Testis (tissue), 2 donors: ENCODE measurements at regions not wholly inside any gene's neighbourhood (a gene's known extent, or its start where the extent isn't known, plus 50 kb on each side); places are given as distances from the start of the nearest gene placed in this dataset.

Experiments used
- DNase-seq: peaks from one replicate; pipeline ENCODE4 v3.0.0-alpha.2; 2019
- H3K27ac ChIP-seq, 2 donors: fragments of 200-600 bp; sonication (generic); one replicate each; pipeline ENCODE4 v1.5.1; 2019
- H3K27me3 ChIP-seq: fragments of 200-600 bp; sonication (generic); one replicate; pipeline ENCODE4 v1.5.1; 2019
- H3K36me3 ChIP-seq: fragments of 200-600 bp; sonication (generic); one replicate; pipeline ENCODE4 v1.5.1; 2017; ENCODE audit warnings: low read depth; ENCODE audit errors: missing control alignments
- H3K4me1 ChIP-seq: fragments of 200-600 bp; sonication (generic); one replicate; pipeline ENCODE4 v1.5.1; 2019
- H3K4me3 ChIP-seq, 2 donors: fragments of 200-600 bp; sonication (generic); one replicate each; pipeline ENCODE4 v1.5.1; 2017 to 2019
- H3K9me3 ChIP-seq: fragments of 200-600 bp; sonication (generic); one replicate; pipeline ENCODE4 v1.5.1; 2017
- CTCF ChIP-seq, 3 experiments: fragments of 450-650 bp in 2 of 3; fragments of 200-600 bp in 1 of 3; sonication (generic) in 1 of 3; IDR thresholded peaks; one replicate each; pipeline ENCODE4 v1.5.1; 2016 to 2019; ENCODE audit warnings: antibody characterized with exemption in 3 of 3, mild to moderate bottlenecking in 2 of 3, moderate library complexity in 1 of 3
- POLR2A ChIP-seq: fragments of 450-650 bp; IDR thresholded peaks from one replicate; pipeline ENCODE4 v1.6.1; 2017; ENCODE audit warnings: antibody characterized with exemption, mild to moderate bottlenecking, moderate library complexity
- WGBS, 2 donors: methylation state at CpG; one replicate each; pipeline ENCODE4 v1.1.5; 2018; 5-methylcytosine and 5-hydroxymethylcytosine counted together
- intact Hi-C: fragments of 100-400 bp; cut with DNase I; formaldehyde crosslinking; loops from one replicate; pipeline ENCODE4 v1.15.1; 2023; ENCODE audit warnings: low total_unique reads

GRCh38 chr2:37858725-37859267 lies 66.3 kb upstream of the RMDN2 start:
- no peak overlapping the region for H3K27ac ChIP-seq
- no peaks in the 10 kb centered on the region for H3K27me3 ChIP-seq
- DNase-seq, result no peak
- H3K4me3 ChIP-seq, result no peak overlapping the region
- TF ChIP-seq POLR2A, result no peak
- TF ChIP-seq CTCF (IDR thresholded peaks at IDR 0.05), result no peak
- no peaks in the 10 kb centered on the region for H3K9me3 ChIP-seq
- 79 to 94% methylated on average over 3 to 5 of the region's 5 CpGs for WGBS, 2 donors
- intact Hi-C loops, result no loop called here
- H3K4me1 ChIP-seq, result peaks cover 8% of the 10 kb centered on the region
- no peaks in the 10 kb centered on the region for H3K36me3 ChIP-seq

GRCh38 chr2:37862620-37863019 lies 62.5 kb upstream of the RMDN2 start:
- Histone ChIP-seq H3K4me1 (no peaks in the 10 kb centered on the region), H3K4me3 (no peak overlapping the region), H3K36me3 (no peaks in the 10 kb centered on the region), H3K9me3 (no peaks in the 10 kb centered on the region), H3K27ac (no peak overlapping the region), H3K27me3 (no peaks in the 10 kb centered on the region)
- no peak for TF ChIP-seq CTCF (IDR thresholded peaks at IDR 0.05)
- TF ChIP-seq POLR2A, result no peak
- intact Hi-C loops, result no loop called here
- no peak for DNase-seq
- 89 to 90% methylated on average over 5 of the region's 5 CpGs for WGBS, 2 donors

DNA sequence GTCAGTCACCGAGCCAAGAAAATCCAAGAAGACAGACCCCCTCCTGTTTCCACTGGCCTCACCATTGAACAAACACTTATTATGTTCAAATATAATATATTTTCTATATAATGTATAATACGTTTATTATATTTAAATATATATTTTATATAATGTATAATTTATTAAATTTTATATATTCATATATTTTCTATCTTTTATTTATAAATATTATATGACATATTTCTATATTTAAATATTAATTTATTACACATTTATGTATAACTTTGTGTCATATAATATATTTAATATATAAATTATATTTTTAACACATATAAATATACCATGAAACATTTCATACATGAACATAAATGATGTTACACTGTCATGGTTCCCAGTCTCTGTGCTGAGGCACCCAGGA lies 60.9 kb upstream of the RMDN2 start:
- no peak overlapping the region for H3K27ac ChIP-seq
- WGBS, 2 donors, result 90 to 98% methylated on average over 2 of the region's 2 CpGs

GRCh38 chr2:37865640-37866039 lies 59.4 kb upstream of the RMDN2 start:
- H3K4me1 ChIP-seq, result no peaks in the 10 kb centered on the region
- 84 to 91% methylated on average over 5 of the region's 5 CpGs for WGBS, 2 donors
- TF ChIP-seq CTCF (IDR thresholded peaks at IDR 0.05) (no peak), POLR2A (no peak)
- no peaks in the 10 kb centered on the region for H3K27me3 ChIP-seq
- intact Hi-C loops, result no loop called here
- no peak overlapping the region for H3K4me3 ChIP-seq
- H3K36me3 ChIP-seq, result no peaks in the 10 kb centered on the region
- H3K9me3 ChIP-seq, result no peaks in the 10 kb centered on the region
- no peak overlapping the region for H3K27ac ChIP-seq
- DNase-seq, result no peak

More for the DNA sequence above, 60.9 kb upstream of the RMDN2 start:
- TF ChIP-seq POLR2A, result no peak
- TF ChIP-seq CTCF (IDR thresholded peaks at IDR 0.05), result no peak
- Histone ChIP-seq H3K4me3 (no peak overlapping the region), H3K9me3 (no peaks in the 10 kb centered on the region), H3K36me3 (no peaks in the 10 kb centered on the region), H3K4me1 (no peaks in the 10 kb centered on the region), H3K27me3 (no peaks in the 10 kb centered on the region)
- DNase-seq, result no peak
- intact Hi-C loops, result no loop called here

GRCh38 chr2:37866171-37866934 lies 58.7 kb upstream of the RMDN2 start:
- 32 to 39% methylated on average over 5 of the region's 5 CpGs for WGBS, 2 donors
- Histone ChIP-seq H3K27me3 (no peaks in the 10 kb centered on the region), H3K36me3 (no peaks in the 10 kb centered on the region), H3K4me1 (no peaks in the 10 kb centered on the region), H3K9me3 (no peaks in the 10 kb centered on the region), H3K4me3 (no peak overlapping the region), H3K27ac (no peak overlapping the region)
- no peak for DNase-seq
- intact Hi-C loops, result no loop called here
- TF ChIP-seq CTCF (IDR thresholded peaks at IDR 0.05) (no peak), POLR2A (no peak)
